GM19455 (cell line): ENCODE measurements at regions not wholly inside any gene's neighbourhood (a gene's known extent, or its start where the extent isn't known, plus 50 kb on each side); places are given as distances from the start of the nearest gene placed in this dataset.

Experiments
- ATAC-seq: cut with Tn5 transposase; IDR thresholded peaks from one replicate; pipeline ENCODE4 v1.9.1; 2021; ENCODE audit not compliant: unreplicated experiment

DNA sequence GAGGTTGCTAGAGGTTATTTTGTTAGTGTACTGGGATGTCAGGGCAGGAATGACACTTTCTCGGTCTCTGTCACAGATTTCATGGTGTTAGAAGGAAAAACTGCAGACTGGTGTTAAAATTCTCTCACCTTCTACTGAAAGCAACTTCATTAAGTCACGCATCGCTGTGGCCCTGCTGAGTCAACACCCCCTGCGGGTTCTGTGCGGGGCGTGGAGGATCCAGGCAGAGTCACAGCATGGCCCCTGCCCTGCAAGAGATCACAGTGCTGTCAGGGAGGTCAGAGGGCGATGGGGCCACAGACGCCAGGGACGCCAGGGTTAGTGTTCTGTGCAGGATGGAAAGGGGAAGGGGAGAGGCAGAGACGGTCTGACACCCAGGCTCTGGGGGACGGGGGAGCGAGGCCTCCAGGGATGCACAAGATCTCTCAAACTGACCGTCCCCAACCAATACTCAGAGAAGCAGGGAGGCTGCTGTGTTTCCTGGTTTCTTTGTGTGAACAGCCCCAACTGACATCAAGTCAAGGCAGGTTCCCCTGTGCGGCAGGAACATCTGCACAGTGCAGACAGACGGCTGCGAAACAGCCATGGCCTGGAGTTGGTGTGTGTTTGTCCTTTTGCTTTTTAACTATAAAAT is 354.9 kb upstream of the SALL3 start:
- no peak for ATAC-seq

DNA sequence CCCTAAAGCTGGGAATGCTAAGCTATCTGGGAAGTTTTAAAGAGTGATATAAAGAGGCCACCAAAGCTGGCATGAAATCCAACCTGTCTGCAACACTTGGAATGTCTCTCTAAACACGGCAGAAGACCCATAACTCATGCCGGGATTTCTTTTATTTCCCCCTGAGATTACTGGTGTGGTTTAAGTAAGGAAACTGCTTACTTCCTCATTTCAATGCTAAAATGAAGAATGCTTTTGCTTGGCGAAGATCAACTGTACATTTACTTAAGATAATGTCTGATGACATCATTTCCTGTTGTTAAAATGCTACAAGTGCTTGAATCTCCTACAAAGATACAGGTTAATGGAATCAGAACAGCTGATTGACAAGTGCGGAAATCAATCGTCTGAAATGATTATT is 353.8 kb upstream of the SALL3 start:
- ATAC-seq: no peak

DNA sequence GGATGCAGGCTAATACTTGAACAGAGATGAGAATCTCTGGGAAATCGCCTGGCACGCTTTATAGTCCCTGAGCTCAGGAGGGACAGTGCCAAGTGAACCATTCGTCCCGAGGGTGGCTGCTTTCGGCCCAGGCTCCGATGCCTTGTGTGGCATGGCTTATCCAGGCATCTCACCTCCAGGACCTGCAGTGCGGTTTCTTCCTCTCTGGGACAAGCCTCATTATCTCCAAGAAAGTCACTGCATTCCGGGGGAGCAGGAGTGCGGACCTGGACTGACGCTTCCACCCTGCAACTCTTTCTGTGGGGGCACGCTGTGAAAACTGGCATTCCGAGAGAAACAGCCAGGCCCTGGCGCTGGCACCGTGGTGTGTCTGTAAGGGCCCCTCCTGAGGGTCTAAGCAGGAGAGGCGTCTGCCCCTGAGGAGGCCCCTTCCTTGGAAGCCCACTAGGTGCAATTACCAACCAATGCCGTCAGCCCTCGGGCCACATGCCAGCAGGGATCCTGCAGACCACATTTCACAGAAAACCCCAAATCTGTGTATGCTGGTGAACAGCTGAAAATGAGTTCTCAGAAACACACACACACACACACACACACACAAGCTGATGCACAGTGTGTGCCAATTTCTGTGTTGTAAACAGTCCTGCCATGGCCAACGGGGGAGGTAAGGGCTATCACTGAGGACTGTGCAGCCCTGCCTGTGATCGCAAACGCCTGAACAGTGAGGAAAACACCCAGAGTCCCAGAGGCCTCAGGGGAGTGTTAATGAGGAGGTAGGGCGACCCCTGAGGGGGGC is 351.9 kb upstream of the SALL3 start:
- no peak for ATAC-seq

DNA sequence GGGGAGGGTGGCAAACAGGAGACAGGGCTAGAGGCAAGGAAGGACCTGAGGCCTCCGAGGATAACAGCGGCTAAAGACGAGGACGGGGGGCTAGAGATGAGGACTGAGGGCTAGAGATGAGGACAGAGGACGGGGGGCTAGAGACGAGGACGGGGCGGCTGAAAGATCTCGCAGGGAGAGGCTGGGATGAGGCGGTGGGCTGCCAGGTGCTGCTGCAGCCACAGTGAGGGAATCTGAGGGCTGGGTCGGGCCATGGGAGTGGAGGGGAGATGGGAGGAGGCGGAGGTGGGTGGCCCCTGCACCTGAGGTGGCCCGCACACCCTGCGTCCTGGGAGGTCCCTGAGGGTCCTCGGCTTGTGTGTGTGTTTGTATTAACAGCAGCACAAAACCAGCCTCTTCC is 350.2 kb upstream of the SALL3 start:
- ATAC-seq: no peak

DNA sequence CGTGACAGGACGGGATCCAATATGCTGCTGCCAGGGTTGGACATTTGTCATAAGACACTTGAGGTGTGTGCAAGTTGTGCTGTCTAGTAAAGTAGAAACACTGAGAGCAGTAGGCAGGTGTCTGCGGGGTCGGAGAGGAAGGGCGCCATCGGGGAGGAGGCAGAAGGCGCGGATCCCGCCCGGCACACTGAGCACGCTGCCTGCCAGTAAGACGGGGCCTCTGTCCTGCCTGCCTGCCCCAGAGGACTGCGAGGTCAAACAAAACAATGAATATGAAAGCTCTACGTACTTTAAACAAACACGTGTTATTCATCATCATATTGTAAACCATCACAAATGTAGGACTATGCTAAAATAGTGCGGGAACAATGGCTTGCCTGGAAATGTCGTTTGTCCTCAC is 349.3 kb upstream of the SALL3 start:
- ATAC-seq: no peak

DNA sequence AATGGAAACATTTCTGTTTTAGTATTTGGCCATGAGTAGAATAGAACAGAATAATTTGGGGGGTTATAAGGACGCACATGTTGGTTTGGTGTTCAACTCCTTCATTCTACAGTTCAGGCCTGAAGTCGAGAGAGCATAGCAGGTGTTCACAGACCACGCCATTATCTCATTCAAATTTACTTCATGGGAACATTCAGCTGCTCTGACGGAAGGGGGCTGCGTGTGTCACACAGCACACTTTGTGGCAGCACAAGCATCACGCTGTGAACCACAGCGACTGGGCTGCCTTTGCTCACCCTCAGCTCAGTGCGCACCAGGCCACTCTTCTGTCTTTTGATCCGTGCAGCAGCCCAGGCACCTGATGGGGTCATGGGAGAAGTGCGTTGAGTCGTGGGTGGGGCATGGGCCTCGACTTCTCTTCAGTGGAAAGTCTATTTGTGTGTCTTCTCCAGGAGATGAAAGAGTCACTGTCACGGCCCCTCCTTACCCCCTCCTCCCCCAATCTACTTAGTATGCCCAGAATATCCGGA is 348.6 kb upstream of the SALL3 start:
- no peak for ATAC-seq

DNA sequence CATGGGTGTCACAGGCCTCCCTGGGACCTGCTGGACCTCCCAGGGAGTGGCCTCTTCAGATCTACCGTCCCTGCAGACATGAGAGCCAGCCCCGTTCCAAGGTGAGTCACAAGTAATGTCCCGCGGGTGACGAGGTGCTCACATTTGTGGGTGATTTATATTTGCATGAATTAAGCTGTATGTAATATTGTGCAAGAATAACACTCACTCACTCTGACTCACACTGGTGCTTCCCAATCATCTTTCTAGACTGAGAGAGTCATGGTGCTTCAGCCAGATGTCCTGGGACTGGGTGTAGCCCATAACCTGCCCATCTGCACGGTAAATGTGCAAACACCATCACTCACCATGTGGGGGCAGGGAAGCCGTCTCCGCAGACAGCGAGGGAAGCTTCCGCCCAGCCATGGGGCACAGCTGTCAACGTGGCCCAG is 347.5 kb upstream of the SALL3 start:
- ATAC-seq: no peak

DNA sequence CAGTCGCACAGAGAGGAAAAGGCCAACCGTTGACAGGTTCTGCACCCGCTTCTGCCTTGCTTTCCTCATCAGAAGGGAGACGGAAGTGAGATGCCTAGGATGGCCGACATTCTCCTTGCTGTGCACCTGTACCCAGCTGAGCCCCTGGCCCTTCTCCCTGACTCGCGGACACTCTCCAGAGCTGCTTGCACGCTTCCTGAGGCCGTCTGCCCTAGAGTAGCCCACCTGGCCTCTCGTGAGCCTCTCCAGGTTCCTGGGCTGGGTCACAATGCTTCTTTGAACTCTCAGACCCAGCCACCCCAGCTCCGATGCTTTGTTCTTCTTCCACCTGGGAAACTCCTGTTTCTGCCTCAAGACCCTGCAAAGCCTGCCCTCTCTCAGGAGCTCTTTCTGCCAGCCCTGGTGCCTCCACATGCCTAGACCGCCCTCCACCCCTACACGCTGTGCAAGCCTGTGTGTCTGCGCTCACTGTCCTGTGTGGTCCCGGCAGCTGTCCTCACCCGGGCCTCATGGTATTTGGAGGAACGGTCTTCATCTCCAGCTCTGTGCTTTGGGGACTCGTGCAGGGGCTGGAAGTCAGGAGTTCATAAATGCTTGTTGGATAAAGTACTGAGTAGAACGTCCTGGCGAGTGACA is 345.4 kb upstream of the SALL3 start:
- ATAC-seq: no peak

DNA sequence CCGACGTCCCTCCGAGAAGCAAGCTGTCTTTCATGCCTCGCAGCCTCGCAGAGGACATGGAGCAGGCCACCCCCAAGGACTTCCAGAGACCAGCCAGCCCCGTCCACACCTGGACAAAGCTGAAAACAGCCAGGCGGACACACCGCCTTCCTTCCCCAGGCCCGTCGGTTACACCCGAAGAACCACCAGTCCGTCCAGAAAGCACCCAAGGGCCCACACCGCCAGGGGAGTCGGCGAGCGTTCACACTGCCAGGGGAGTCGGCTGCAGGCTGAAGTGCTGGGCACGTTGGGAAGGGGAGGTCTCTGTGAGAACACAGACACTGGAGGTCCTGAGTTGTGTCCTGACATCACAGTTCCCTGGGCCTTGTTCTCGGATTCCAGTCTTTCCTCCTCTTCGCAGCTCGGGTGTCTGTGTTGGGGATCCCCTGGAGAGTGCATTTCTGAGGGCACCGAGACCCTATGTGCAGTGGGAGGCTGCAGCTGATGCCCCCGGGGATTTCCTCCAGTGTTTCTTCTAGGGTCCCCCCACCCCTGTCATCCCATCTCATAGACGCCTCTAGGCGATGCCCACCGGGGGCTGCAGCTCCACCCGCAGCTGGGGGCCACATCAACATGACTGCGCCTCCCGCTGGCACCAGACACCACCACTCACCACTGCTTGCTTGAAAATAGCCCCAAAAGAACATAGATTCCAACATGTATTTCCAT is 344.4 kb upstream of the SALL3 start:
- no peak for ATAC-seq

DNA sequence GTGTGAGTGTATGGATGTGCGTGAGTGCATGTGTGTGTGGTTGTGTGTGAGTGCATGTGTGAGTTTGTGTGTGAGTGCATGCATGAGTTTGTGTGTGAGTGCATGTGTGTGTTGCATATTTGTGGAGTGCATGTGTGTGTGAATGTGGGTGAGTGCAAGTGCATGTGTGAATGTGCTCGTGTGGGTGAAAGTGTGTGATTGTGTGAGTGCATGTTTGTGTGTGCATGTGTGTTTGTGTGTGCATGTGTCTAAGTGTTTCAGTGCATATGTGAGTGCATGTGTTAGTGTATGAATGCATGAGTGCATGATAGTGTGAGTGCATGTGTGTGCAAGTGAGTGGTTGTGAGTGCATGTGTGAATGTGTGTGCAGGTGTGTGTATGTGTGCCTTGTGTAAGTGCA is 343.4 kb upstream of the SALL3 start:
- no peak for ATAC-seq

DNA sequence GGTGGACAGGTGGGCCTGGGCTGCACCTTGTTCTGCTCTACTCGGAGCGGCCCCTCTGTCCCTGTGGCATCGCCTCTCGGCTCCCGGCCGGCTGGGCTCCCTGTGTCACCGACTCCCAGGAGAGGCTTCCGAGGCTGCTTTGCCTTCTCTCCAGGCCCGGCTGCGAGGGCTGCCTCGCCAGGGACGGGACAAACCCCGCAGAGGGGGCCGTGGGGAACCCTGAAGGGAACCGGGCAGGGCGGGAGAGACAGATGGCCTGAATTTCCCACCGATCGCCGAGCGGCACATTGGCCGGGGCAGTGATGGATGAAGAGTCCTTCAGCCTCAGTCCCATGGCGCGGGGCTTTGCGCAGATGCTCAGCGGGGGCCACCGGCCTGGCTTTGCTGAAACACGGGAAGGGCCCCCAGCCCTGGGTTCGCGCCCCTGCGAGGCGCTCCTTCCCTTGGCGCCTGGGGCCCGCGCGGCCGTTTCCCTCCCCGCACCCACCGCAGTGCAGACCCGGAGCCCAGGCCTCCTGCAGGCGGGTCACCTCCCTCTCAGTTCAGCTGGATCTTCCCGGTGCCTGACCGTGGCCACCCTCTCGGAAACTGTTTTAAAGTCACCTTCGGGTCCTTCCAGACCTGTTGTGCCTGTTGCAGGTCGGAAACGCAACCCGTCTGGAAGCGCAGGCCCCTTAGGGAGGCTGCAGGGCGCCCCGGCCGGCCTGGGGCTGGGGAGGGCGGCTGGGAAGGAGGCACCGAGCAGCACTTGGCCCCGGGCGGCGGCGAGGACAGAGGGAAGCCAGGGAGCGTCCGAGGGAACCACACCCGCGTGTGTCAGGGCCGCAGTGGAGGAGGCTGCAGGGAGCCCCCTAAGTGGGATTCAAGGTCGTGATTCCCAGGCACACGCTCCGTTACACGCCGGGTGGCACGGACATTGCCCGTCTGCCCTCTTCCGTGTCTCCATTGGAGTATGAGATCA is 341.9 kb upstream of the SALL3 start:
- no peak for ATAC-seq

DNA sequence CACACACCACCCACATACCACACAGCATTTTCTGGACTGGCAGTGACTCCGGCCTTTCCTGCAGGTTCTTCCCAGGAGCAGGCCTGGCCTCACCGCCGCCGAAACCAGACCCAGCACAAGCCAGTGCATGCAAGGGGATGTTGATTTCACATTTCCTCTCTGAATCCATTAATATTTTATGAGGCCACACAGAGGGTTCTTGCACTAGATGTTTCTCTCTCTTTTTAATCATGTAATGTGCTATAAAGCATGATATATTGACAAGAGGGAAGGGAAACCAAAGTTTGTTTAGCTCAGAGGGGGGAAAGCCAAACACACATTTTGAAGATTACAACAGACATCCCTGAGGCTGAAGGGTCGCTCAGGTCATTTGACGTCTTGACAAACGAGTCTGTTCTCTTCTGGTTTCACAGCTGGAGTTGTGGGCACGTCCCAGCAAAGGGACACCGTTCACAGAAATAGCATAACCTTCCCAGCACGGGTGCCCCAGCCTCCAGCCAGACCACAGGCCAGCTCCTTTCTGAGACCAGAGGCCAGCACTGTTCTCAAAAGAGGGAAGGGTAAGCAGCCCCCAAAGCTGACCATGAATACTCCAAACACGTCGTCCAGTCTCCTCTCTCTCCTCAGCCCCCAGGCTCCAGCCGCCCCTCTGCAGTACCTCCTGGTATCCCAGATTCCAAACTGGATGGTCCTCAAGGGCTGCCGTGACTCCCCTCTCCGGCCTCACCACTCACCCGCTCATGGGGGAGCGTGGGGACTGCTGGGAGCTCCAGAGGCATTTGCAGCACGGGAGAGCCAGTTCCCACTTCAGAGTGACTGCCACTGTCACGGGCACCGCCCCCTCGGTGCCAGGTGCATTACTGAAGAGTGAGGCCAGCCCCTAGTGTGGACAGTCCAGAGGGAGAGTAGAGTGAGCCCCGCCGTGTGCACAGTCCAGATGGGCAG is 340.3 kb upstream of the SALL3 start:
- no peak for ATAC-seq

DNA sequence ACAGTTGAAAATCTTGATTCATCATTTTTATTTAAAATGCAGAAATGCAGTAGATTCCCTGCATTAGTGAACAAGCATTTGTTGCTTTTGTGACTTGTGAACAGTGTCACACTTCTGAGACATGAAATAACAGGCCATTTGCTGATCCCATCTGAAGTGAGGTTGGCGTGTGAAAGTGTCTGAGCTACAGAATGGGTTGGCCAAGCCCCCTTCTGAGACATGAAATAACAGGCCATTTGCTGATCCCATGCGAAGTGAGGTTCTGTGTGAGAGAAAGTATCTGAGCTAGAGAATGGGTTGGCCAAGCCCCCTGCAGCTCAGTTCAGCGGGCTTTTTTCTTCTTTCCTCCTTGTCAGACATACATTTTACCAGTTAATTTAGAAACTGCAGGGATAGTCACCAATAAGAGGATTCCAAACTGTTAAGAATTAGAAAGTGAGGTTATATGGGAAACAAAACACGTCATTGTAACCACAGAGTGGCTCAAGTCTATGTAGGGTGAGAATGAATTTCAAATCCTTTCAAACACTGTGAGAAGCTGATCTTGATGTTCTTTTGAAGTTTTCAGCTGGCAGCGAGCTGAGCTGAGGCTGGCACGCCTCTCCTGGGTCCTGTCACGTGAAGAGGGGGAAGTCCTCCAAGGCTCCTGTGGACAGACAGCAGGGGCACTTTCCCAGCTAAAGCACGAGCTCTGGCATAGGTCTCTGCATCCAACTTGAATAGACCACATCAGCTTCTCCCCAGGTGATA is 339.2 kb upstream of the SALL3 start:
- no peak for ATAC-seq

DNA sequence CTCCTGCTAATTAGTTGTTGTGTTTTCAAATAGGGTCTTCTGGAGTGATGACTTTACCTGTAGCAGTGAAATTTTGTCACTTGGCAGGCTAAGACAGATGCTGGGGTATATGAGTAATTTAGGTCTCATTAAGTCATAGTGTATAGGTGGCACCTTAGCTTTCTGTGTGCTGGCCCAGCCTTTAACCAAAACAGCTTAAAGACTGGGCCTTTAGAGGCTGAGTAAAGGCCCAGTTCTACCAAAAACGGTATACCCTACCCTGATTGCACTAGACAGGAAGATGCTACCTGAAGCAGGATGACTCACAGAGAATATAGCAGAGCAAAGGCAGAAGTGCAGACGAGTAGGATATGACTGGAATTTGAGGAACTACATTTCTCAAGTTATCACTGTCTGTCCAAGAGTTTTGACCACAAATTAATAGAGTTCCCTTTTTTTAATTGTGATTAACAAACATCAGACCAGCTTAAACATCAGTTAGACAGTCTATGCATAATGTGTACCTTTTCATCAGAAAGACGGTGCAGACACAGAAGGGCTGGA is 337.9 kb upstream of the SALL3 start:
- ATAC-seq: no peak

DNA sequence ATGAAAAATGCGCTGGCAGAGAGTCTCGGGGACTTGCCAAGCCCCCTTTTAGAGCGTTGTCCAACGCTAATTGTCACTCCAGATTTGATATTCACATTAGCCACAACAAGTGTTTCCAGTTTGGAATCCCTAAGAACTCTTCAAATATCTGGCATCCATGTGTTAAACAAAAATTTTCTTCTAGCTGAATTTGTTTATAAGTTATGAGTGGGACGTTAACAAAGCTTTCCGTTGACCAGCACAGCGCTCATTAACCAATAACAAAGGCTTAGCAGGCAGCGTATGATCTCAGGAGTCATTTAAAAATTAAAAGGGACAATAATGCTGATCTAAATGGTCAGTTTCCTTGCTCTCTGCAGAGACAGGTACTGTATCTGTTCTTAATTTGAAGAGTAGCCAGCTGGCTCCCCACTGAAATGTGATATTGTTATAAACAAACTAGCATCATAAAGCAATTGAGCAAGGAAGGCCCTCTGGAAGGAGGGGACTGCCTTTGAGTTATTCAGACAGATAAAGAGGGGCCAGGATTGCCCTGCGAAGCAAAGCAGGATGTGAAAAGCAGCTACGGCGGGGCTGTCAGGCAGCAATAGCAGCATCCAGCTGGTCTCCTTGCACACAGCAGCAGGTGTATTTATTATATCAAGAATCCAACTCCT is 337.2 kb upstream of the SALL3 start:
- ATAC-seq: no peak

DNA sequence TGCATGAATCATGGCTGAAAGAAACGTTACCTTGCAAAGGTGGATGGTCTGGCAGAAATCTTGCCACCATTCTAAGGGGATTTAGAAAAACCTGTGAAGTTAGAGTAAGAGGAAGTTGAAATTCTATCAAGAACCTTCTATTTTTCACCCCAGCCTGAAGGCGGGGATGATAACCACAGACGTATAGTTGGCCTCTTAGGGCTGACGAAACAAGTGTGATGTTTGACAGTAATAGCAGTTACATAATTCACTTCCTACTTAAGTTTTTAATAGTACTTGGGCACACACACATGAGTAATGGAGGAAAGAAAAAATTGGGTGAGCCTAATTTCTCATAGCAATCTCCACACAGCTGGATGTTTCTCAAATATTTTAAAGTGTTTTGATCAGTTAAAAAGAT is 336.6 kb upstream of the SALL3 start:
- ATAC-seq: no peak

DNA sequence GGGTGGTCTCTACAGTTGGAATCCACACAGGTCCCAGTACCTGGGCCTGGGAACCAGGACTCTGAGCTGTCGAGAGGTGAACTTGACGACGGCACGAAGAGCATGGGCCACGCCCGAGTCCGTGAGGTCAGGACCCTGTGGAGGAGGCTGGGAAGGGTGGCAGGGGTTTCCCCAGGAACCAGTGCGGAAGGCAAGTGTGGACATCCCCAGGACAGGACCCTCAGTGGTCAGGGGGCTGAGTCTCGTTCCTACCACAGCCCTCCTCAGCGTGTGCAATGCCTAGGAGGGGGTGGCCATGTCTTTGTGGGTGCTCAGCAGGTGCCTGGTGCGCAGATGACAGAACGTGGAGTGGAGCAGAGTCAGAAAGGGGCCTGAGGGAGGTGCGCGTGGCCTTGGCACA is 335.6 kb upstream of the SALL3 start:
- ATAC-seq: no peak

DNA sequence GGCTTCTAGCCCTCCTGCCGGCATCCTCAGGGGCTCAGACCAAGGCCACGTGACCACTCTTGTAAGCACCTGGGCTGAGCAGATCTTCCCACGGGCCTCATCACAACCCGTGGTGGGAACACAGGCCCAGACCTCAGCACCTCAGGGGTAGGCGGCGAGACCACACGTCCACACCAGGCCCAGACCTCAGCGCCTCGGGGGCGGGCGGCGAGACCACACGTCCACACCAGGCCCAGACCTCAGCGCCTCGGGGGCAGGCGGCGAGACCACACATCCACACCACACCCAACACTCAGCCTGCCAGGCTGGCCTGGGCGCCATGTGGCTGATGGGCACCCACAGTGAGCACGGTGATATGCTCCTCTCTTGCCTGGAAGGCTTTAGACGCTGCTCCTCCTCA is 334.4 kb upstream of the SALL3 start:
- no peak for ATAC-seq
